NCI-H2029 treated with DMSO at 0.1 percent for 48 hours (cell line): ENCODE measurements at regions not wholly inside any gene's neighbourhood (a gene's known extent, or its start where the extent isn't known, plus 50 kb on each side); places are given as distances from the start of the nearest gene placed in this dataset.

Experiments
- DNase-seq: peaks from one replicate; lab custom pipeline; 2025; lab: John Stamatoyannopoulos, UW

GRCh38 chr2:167900435-167901114 lies 346.8 kb downstream of the STK39 start:
- no peak for DNase-seq

DNA sequence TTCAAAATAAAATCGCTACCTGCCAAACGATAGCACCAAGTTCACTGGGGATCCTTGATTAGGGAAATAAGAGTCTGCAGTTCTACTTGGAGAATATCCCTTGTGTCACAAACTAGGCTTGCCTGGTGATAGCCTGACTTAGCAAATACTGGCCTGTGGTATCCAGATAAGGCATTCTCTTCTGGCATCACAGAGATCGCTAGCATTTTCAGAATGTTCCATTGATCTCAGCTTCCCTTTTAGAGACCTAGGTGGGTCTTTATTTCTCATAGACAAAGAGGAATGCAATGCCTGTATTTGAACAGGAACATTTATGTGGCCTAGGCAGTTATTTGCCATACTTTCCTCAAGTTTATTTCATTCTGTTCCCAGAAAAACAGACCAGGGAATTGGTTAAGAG lies 349.1 kb downstream of the STK39 start:
- DNase-seq = no peak

- DNase-seq = no peak
These were observed 355.6 kb downstream of the STK39 start for GRCh38 chr2:167891841-167892240.

GRCh38 chr2:167890739-167891138 lies 356.7 kb downstream of the STK39 start:
- no peak for DNase-seq

- no peak for DNase-seq
These were observed 367.0 kb downstream of the STK39 start for GRCh38 chr2:167880415-167880814.

DNA sequence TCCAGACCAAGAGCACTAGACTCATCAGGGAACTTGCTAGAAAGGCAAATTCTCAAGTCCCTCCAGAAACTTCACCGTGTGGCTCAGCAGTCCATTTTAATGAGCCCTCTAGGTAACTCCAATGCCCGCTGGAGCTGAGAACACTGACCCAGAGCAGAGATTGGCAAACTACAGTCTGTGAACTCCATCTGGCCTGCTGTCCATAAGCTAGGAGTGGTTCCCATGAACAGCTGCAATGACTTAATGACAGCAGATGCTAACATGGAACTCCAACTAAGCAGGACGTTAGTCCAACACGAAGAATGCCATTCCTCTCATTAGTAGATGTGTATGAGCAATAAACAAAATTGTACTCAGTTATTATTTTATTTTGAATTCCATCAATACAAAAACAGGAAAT lies 371.9 kb downstream of the STK39 start:
- no peak for DNase-seq

DNA sequence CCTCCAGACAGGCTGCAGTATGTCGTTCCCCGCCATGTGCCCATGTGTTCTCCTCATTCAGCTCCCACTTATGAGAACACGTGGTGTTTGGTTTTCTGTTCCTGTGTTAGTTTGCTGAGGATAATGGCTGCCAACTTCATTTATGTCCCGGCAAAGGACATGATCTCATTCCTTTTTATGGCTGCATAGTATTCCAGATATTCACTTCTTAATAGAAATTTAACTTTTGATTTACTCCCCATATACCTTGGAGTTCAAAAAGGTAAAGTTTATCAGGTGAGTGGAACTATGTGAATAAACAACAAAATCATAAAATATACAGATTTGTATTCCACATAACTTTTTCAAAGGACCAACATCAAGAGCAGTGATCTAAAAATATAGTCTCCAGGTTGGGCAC lies 372.6 kb downstream of the STK39 start:
- no peak for DNase-seq

DNA sequence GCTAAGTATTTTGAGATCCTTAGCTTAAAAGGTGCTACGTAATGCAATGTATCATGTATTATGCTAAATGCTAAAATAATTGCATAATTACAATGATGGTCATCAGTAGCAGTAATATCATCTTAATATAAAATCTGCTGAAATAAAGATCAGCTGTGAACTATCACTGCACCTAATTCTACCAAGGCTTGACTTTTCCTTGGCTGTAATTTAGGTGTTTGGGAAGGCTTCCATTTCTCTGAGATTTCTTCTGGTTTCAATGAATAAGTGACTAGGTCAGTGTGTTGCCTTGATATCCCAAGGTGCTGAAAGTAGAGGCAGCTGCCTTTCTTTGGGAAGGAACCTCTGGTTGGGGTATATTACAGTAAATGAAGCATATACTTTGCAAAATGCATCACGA lies 376.1 kb downstream of the STK39 start:
- no peak for DNase-seq

GRCh38 chr2:167869200-167869599 lies 378.2 kb downstream of the STK39 start:
- DNase-seq = no peak

DNA sequence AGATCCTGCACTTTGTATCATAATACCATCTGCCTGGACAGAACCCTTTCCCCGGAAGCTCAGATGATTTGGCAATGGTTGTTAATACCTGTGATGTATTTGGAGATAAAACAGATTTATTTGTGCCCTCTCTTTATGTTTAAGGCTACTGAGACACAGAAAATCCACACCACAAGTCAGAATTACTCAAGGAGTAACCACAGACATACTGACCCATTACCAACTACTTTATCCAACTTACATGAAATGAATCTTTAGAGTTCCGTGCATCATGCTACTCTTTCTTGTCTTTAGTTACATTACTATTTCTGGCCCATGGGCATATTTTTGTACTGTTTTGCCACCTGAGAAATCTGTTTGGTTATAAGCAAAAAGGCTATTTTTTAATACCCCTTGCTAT lies 384.0 kb downstream of the STK39 start:
- DNase-seq = no peak

DNA sequence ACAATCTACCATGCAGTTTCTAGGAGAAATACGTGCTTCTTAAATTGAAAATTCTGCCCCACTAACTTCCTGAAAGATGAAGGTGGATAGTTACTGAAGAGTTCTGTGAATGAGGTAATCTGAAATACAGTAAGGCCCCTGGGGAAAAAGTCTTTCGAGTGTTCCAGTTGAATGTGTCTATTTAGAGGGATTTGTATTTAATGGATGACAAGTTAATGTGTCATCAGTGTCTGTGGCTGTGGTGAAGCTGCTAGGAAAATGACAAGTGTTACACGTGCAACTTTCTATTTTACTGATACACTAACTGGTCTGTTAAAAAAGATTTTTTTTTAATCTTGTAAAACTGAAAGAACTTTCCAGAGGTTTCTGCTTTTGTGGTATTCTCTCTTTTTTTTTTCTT lies 384.6 kb downstream of the STK39 start:
- no peak for DNase-seq

DNA sequence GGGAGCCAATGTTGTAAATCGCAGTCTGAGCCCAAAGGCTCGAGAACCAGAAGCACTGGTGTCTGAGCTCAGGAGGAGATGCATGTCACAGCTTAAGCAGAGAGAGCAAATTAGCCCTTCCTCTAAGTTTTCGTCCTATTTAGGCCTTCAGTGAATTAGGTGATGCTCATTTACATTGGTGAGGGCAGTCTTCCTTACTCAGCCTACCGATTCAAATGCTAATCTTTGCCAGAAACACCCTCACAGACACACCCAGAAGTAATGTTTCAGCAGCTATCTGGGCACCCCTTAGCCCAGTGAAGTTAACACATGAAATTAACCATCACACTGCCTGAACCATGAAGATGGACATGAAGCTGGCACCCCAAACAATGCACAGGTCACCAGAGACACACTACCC lies 385.1 kb downstream of the STK39 start:
- DNase-seq = no peak

- no peak for DNase-seq
These were observed 385.7 kb downstream of the STK39 start for GRCh38 chr2:167861574-167862193.

DNA sequence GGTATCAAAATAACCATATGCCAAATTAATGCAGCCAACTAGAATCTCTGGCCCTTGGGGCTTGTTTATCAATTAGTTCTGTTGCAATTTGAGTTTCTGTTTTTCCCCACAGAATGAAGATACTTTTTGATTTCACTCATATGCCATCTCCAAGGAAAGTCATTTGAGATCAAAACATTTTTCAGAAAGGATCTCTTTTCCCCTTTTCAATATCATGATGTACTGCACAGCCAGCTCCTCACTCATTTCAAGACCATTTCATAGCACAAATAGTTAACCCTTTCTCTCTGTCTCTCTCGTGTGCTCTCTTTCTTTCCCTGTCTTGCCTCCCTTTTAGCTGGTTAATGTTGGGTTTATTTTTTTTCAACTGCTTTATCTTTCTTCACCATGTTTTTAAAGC lies 387.3 kb downstream of the STK39 start:
- DNase-seq = no peak

DNA sequence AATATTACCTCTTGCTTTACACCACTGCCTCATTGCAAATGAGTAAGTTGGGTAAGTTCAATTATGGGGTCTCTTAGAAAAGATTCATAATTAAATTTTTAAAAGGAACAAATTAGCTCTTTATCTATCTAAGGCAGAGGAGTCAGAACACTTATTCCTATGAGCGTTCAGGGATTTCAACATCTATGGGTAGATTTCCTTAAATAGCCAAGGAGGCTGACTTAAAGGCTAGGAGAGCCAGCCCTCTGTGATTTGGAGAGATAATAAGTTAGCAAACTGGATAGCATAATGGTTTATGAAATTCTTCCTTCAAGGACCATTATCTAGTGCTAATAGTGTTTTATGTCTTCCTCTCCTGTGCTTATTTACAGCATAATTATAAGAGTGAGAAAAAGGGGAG lies 387.7 kb downstream of the STK39 start:
- no peak for DNase-seq

DNA sequence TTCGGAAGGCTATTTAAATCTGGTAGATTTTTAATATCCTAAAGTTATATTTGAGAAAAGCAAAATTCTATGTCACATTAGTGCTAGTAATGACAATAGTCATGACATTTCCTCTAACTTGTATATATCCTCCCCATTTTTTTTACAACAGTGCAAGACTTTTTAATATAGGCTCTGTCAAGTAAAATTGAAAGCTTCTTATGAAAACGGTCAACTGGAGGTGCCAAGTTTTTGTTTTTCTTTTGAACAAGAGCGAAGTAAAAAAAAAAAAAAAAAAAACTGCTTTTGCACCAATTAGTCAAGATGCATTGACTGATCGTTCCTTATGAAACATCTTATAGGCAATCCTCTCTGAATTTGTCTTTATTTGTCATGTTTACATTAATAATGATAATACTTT lies 389.3 kb downstream of the STK39 start:
- no peak for DNase-seq

DNA sequence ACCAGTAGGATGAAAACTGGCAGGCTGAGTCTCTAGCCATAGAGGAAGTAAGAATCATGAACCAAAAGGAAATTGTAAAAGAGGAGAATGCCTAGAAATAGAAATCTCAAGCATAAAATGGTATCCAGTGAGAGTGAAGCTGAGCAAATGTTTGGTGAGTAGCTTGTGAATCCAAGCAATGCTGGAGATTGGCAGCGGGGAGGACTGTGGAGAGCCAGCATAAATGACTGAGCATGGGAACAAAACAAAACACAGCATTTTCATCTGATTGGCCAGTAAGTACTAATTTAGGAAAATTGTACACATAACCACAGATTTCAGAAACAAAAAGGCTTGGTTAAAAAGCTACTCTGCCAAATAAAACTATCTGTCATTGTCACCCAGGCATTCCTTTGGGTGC lies 390.0 kb downstream of the STK39 start:
- no peak for DNase-seq

DNA sequence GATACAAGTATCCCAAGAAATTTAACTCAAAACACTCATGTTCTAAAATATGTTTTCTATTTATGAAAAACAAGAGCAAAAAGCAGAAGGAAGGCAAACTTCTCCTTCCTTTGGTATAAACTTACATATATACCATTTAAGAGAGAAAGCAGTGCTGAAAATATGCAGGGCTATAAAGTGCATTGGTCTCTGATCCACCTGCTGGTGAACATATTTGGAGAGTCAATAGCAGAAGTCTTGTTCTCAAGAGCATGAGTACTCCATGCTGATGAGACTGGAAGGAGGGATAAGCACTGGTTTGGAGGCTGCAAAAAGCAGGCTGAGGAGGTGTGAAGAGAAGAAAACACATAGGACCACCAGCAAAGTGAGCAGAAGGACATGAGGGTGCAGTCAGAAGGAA lies 391.2 kb downstream of the STK39 start:
- no peak for DNase-seq

- no peak for DNase-seq
These were observed 392.2 kb downstream of the STK39 start for GRCh38 chr2:167855211-167855610.

- no peak for DNase-seq
These were observed 393.7 kb downstream of the STK39 start for GRCh38 chr2:167853717-167854116.

DNA sequence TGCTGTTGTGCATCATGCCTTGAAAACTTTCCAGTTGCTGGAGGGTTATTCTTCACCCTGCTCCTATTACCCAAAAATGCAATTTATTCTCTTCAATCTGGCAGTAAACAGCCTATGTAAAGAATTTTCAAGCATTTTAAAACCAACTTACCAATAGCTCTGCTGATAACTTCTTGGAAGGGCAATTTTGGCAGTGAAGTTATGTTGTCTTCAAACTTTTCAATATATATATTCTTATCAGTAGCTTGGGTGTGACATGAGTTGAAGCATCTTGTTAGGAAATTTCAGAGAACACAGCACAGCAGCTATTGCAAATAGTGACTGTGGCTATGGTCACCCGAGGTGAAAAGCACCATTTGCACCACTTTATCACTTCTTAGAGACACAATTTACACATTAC lies 395.5 kb downstream of the STK39 start:
- no peak for DNase-seq

DNA sequence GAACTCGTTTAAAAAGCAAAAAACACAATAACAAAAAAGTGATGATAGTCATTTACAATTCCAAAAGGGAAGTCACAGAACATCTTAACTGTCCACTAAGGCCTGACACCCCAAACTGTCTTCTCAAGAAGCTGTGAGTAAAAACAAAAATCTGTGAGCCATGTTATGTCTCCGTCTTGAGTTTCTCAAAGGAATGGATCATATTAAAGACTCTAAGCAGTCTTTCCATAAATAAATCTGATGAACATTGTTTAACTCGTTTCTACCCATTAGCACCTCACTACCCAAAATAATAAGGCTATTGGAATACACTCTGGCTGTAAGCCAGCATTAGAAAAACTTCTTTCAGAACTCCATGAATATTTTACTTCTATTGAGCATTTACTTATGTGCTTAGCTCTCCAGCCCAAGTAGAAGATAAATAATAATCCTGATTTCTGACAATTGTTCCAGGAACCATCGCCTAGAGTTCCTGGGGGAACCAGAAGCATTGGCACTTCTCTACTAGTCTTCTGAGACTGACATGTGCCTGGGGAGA lies 396.0 kb downstream of the STK39 start:
- no peak for DNase-seq

GRCh38 chr2:167844714-167845530 lies 402.5 kb downstream of the STK39 start:
- DNase-seq = peak; percentile 68
